GM12891 (cell line): ENCODE measurements at regions not wholly inside any gene's neighbourhood (a gene's known extent, or its start where the extent isn't known, plus 50 kb on each side); places are given as distances from the start of the nearest gene placed in this dataset.

Source experiments
- PAX5 ChIP-seq: IDR thresholded peaks from 2 replicates; pipeline ENCODE4 v1.6.1; 2011; ENCODE audit warnings: low read length, moderate library complexity, mild to moderate bottlenecking; ENCODE audit not compliant: insufficient read depth, severe bottlenecking
- POLR2A ChIP-seq: IDR thresholded peaks from 2 replicates; pipeline ENCODE4 v1.6.1; 2011; ENCODE audit warnings: low read depth, low read length, control low read depth
- POLR2AphosphoS5 ChIP-seq: IDR thresholded peaks from 2 replicates; pipeline ENCODE4 v1.6.1; 2011; ENCODE audit warnings: low read depth, low read length, control low read depth
- POU2F2 ChIP-seq: IDR thresholded peaks from 2 replicates; pipeline ENCODE4 v1.6.1; 2011; ENCODE audit warnings: low read depth, mild to moderate bottlenecking, control low read depth, low read length, moderate library complexity
- SPI1 ChIP-seq: IDR thresholded peaks from 2 replicates; pipeline ENCODE4 v1.6.1; 2011; ENCODE audit warnings: low read depth, low read length, control low read depth
- TAF1 ChIP-seq: IDR thresholded peaks from 2 replicates; pipeline ENCODE4 v1.6.1; 2011; ENCODE audit warnings: low read depth, low read length, control low read depth

- TF ChIP-seq TAF1 (no peak), POLR2A (no peak), POLR2AphosphoS5 (no peak), PAX5 (no peak), SPI1 (no peak), POU2F2 (no peak)
These were observed 664.5 kb downstream of the PDHA2 start for GRCh38 chr4:96504386-96504785.
